Lung (tissue), 11 donors: ENCODE measurements at regions not wholly inside any gene's neighbourhood (a gene's known extent, or its start where the extent isn't known, plus 50 kb on each side); places are given as distances from the start of the nearest gene placed in this dataset.
"Not testable (repeated sequence)": the region's sequence is repeated elsewhere in the genome, so short reads cannot be mapped to it uniquely, and the experiment has no call there.

Source experiments
- ATAC-seq: fragments of 200-7000 bp; cut with Tn5 transposase; one replicate; pipeline ENCODE4 v1.9.1; 2020; ENCODE audit warnings: moderate number of reproducible peaks; ENCODE audit not compliant: insufficient read depth, low FRiP score
- DNase-seq, 3 donors: peaks; one replicate each; pipeline ENCODE4 v3.0.0-alpha.2; 2013 to 2017
- H3K27ac ChIP-seq, 2 donors: one replicate each; pipeline ENCODE4 v1.5.1; 2013; ENCODE audit warnings: mild to moderate bottlenecking in 2 of 2, moderate library complexity in 2 of 2, control low read depth in 1 of 2, inconsistent platforms in 1 of 2, low read depth in 1 of 2, low read length in 1 of 2
- H3K27me3 ChIP-seq, 3 donors: one replicate each; pipeline ENCODE4 v1.5.1; 2013; ENCODE audit warnings: low read length in 2 of 3; ENCODE audit not compliant: control insufficient read depth in 3 of 3, insufficient read depth in 3 of 3
- H3K36me3 ChIP-seq, 4 donors: one replicate each; pipeline ENCODE4 v1.5.1; 2013; ENCODE audit warnings: low read length in 4 of 4, mild to moderate bottlenecking in 1 of 4, moderate library complexity in 1 of 4; ENCODE audit not compliant: control insufficient read depth in 4 of 4, insufficient read depth in 4 of 4
- H3K4me1 ChIP-seq, 5 donors: one replicate each; pipeline ENCODE4 v1.5.1; 2013; ENCODE audit warnings: low read length in 5 of 5, mild to moderate bottlenecking in 2 of 5, moderate library complexity in 1 of 5; ENCODE audit not compliant: control insufficient read depth in 5 of 5, insufficient read depth in 5 of 5
- H3K4me3 ChIP-seq: one replicate; pipeline ENCODE4 v1.5.1; 2013; ENCODE audit warnings: mild to moderate bottlenecking, control low read depth, moderate library complexity
- H3K9ac ChIP-seq, 2 donors: one replicate each; pipeline ENCODE4 v1.5.1; 2013; ENCODE audit warnings: low read length in 2 of 2, control low read depth in 1 of 2; ENCODE audit not compliant: insufficient read depth in 1 of 2
- H3K9me3 ChIP-seq, 4 donors: one replicate each; pipeline ENCODE4 v1.5.1; 2013; ENCODE audit warnings: low read length in 3 of 4, mild to moderate bottlenecking in 1 of 4, moderate library complexity in 1 of 4; ENCODE audit not compliant: control insufficient read depth in 4 of 4, insufficient read depth in 3 of 4
- CTCF ChIP-seq: IDR thresholded peaks from 2 replicates; pipeline ENCODE4 v1.5.1; 2012; ENCODE audit warnings: mild to moderate bottlenecking; ENCODE audit errors: control extremely low read depth, extremely low read depth
- WGBS, 2 donors: extraction: QIAGEN DNeasy Blood & Tissue Kit; methylation state at CpG; one replicate each; pipeline ENCODE4 v1.1.7; 2013; 5-methylcytosine and 5-hydroxymethylcytosine counted together
- donor health status: control.
- donor health status: control.
- donor health status: Bipolar disorder and iron deficiency.
- donor health status: healthy.
- donor health status: DM: yes; HTN: yes; CAD: no.

- ATAC-seq, H3K4me3 ChIP-seq, H3K36me3 ChIP-seq, H3K4me1 ChIP-seq, H3K9ac ChIP-seq, DNase-seq, H3K27ac ChIP-seq, H3K27me3 ChIP-seq, H3K9me3 ChIP-seq: not testable (repeated sequence)
- WGBS, 2 donors, result 69 to 70% methylated on average over 11 of the region's 11 CpGs
These were observed 161.0 kb downstream of the ADRA2C start for GRCh38 chr4:3926969-3927755.

- not testable (repeated sequence) for H3K4me3 ChIP-seq, H3K27me3 ChIP-seq, H3K4me1 ChIP-seq, H3K9ac ChIP-seq, H3K9me3 ChIP-seq, ATAC-seq, H3K36me3 ChIP-seq, DNase-seq, H3K27ac ChIP-seq
- WGBS, 2 donors, result 89 to 91% methylated on average over 8 of the region's 8 CpGs
These were observed 163.2 kb downstream of the ADRA2C start for GRCh38 chr4:3929431-3929830.

- not testable (repeated sequence) for H3K27me3 ChIP-seq, ATAC-seq, H3K4me3 ChIP-seq, H3K9me3 ChIP-seq, H3K9ac ChIP-seq, H3K27ac ChIP-seq, DNase-seq, H3K4me1 ChIP-seq, H3K36me3 ChIP-seq
- 81 to 84% methylated on average over 7 of the region's 8 CpGs for WGBS, 2 donors
These were observed 166.5 kb downstream of the ADRA2C start for GRCh38 chr4:3932734-3933133.

GRCh38 chr4:3935406-3935805 is 169.2 kb downstream of the ADRA2C start:
- H3K4me3 ChIP-seq, H3K9me3 ChIP-seq, H3K4me1 ChIP-seq, H3K36me3 ChIP-seq, H3K27me3 ChIP-seq, H3K9ac ChIP-seq, ATAC-seq, H3K27ac ChIP-seq, DNase-seq: not testable (repeated sequence)
- WGBS, 2 donors, result 95 to 96% methylated on average over 10 of the region's 10 CpGs

GRCh38 chr4:3936184-3936583 is 170.0 kb downstream of the ADRA2C start:
- WGBS, 2 donors, result 81 to 89% methylated on average over 13 of the region's 13 CpGs
- Histone ChIP-seq H3K4me1 (no peaks in the 10 kb centered on the region), H3K27ac (no peak overlapping the region), H3K9ac (no peak overlapping the region), H3K4me3 (no peak overlapping the region), H3K36me3 (no peaks in the 10 kb centered on the region), H3K9me3 (no peaks in the 10 kb centered on the region), H3K27me3 (no peaks in the 10 kb centered on the region)
- ATAC-seq (no peak), DNase-seq (no peak)
- TF ChIP-seq CTCF, result no peak

- not testable (repeated sequence) for H3K4me3 ChIP-seq, H3K36me3 ChIP-seq, H3K4me1 ChIP-seq, H3K27me3 ChIP-seq, H3K9me3 ChIP-seq, H3K27ac ChIP-seq, DNase-seq, H3K9ac ChIP-seq, ATAC-seq
- WGBS, 2 donors, result 77 to 85% methylated on average over 10 to 18 of the region's 18 CpGs
These were observed 171.8 kb downstream of the ADRA2C start for GRCh38 chr4:3937849-3938562.

- not testable (repeated sequence) for H3K27me3 ChIP-seq, H3K36me3 ChIP-seq, ATAC-seq, H3K4me3 ChIP-seq, H3K9ac ChIP-seq, H3K27ac ChIP-seq, H3K9me3 ChIP-seq, H3K4me1 ChIP-seq, DNase-seq
- 73 to 74% methylated on average over 8 of the region's 8 CpGs for WGBS, 2 donors
These were observed 172.5 kb downstream of the ADRA2C start for GRCh38 chr4:3938676-3939075.
